Hematopoietic multipotent progenitor cell treated with erythropoietin and hydrocortisone succinate and interleukin-3 and kit ligand, for 6 days (in vitro differentiated cells): ENCODE measurements at regions not wholly inside any gene's neighbourhood (a gene's known extent, or its start where the extent isn't known, plus 50 kb on each side); places are given as distances from the start of the nearest gene placed in this dataset.

Source experiments
- DNase-seq: peaks from one replicate; pipeline ENCODE4 v3.0.0-alpha.2; 2015

GRCh38 chr12:46462641-46463355 is 90.2 kb upstream of the SLC38A2 start:
- no peak for DNase-seq

- DNase-seq: no peak
These were observed 89.5 kb upstream of the SLC38A2 start for GRCh38 chr12:46461907-46462640.

GRCh38 chr12:46461459-46461858 is 88.9 kb upstream of the SLC38A2 start:
- no peak for DNase-seq

GRCh38 chr12:46460682-46461210 is 88.2 kb upstream of the SLC38A2 start:
- no peak for DNase-seq

- DNase-seq: peak; percentile 43
These were observed 87.4 kb upstream of the SLC38A2 start for GRCh38 chr12:46459861-46460545.

GRCh38 chr12:46459111-46459510 is 86.5 kb upstream of the SLC38A2 start:
- no peak for DNase-seq

GRCh38 chr12:46458500-46459102 is 86.0 kb upstream of the SLC38A2 start:
- peak; percentile 50 for DNase-seq

GRCh38 chr12:46457958-46458357 is 85.4 kb upstream of the SLC38A2 start:
- no peak for DNase-seq

GRCh38 chr12:46456356-46457334 is 84.1 kb upstream of the SLC38A2 start:
- no peak for DNase-seq

- DNase-seq: no peak
These were observed 83.2 kb upstream of the SLC38A2 start for GRCh38 chr12:46455648-46456352.

GRCh38 chr12:46454981-46455380 is 82.4 kb upstream of the SLC38A2 start:
- DNase-seq: no peak

- no peak for DNase-seq
These were observed 80.9 kb upstream of the SLC38A2 start for GRCh38 chr12:46453428-46453827.

GRCh38 chr12:46452776-46453175 is 80.2 kb upstream of the SLC38A2 start:
- DNase-seq: no peak

- DNase-seq: no peak
These were observed 79.6 kb upstream of the SLC38A2 start for GRCh38 chr12:46452061-46452615.

GRCh38 chr12:46451276-46452021 is 78.9 kb upstream of the SLC38A2 start:
- DNase-seq: no peak

- peak; percentile 32 for DNase-seq
These were observed 77.7 kb upstream of the SLC38A2 start for GRCh38 chr12:46450279-46450748.

GRCh38 chr12:46449856-46450255 is 77.3 kb upstream of the SLC38A2 start:
- DNase-seq: no peak

- no peak for DNase-seq
These were observed 76.7 kb upstream of the SLC38A2 start for GRCh38 chr12:46449316-46449715.

- DNase-seq: no peak
These were observed 74.1 kb upstream of the SLC38A2 start for GRCh38 chr12:46446645-46447044.
